ENCODE measurements at regions not wholly inside any gene's neighbourhood (a gene's known extent, or its start where the extent isn't known, plus 50 kb on each side); places are given as distances from the start of the nearest gene placed in this dataset.

- DNase-seq (ENCODE audit: low spot score), result no peak
- intact Hi-C loops (cut with DNase I), result no loop called here
Observed at GRCh38 chr18:42137693-42138375, 182.8 kb downstream of the PIK3C3 start.

- DNase-seq (ENCODE audit: low spot score), result no peak
- intact Hi-C loops (cut with DNase I), result no loop called here
Observed at GRCh38 chr18:42141439-42141838, 186.4 kb downstream of the PIK3C3 start.

- intact Hi-C loops (cut with DNase I), result no loop called here
Observed at GRCh38 chr18:42155024-42155423, 200.0 kb downstream of the PIK3C3 start.

GRCh38 chr18:42156281-42156680, 201.2 kb downstream of the PIK3C3 start:
- intact Hi-C loops (cut with DNase I), result no loop called here
- no peak for DNase-seq (ENCODE audit: low spot score)

More at GRCh38 chr18:42155024-42155423, 200.0 kb downstream of the PIK3C3 start:
- no peak for DNase-seq (ENCODE audit: low spot score)

GRCh38 chr18:42157420-42157819, 202.4 kb downstream of the PIK3C3 start:
- DNase-seq (ENCODE audit: low spot score), result no peak
- intact Hi-C loops (cut with DNase I), result no loop called here

GRCh38 chr18:42157878-42158277, 202.8 kb downstream of the PIK3C3 start:
- intact Hi-C loops (cut with DNase I), result no loop called here
- no peak for DNase-seq (ENCODE audit: low spot score)

GRCh38 chr18:42159146-42159545, 204.1 kb downstream of the PIK3C3 start:
- intact Hi-C loops (cut with DNase I), result no loop called here
- no peak for DNase-seq (ENCODE audit: low spot score)

GRCh38 chr18:42163321-42163720, 208.3 kb downstream of the PIK3C3 start:
- intact Hi-C loops (cut with DNase I), result no loop called here
- DNase-seq (ENCODE audit: low spot score), result no peak

- intact Hi-C loops (cut with DNase I), result no loop called here
- no peak for DNase-seq (ENCODE audit: low spot score)
Observed at GRCh38 chr18:42164556-42164955, 209.5 kb downstream of the PIK3C3 start.

- DNase-seq (ENCODE audit: low spot score), result no peak
- intact Hi-C loops (cut with DNase I), result no loop called here
Observed at GRCh38 chr18:42165922-42166513, 211.0 kb downstream of the PIK3C3 start.

- intact Hi-C loops (cut with DNase I), result no loop called here
- DNase-seq (ENCODE audit: low spot score), result no peak
Observed at GRCh38 chr18:42168487-42168886, 213.5 kb downstream of the PIK3C3 start.

- intact Hi-C loops (cut with DNase I), result no loop called here
- no peak for DNase-seq (ENCODE audit: low spot score)
Observed at GRCh38 chr18:42168907-42169306, 213.9 kb downstream of the PIK3C3 start.

GRCh38 chr18:42174909-42175308, 219.9 kb downstream of the PIK3C3 start:
- intact Hi-C loops (cut with DNase I), result no loop called here

GRCh38 chr18:42176599-42176998, 221.6 kb downstream of the PIK3C3 start:
- intact Hi-C loops (cut with DNase I), result no loop called here
- DNase-seq (ENCODE audit: low spot score), result no peak

More at GRCh38 chr18:42174909-42175308, 219.9 kb downstream of the PIK3C3 start:
- DNase-seq (ENCODE audit: low spot score), result no peak

GRCh38 chr18:42177390-42177789, 222.4 kb downstream of the PIK3C3 start:
- intact Hi-C loops (cut with DNase I), result no loop called here
- no peak for DNase-seq (ENCODE audit: low spot score)

- no peak for DNase-seq (ENCODE audit: low spot score)
- intact Hi-C loops (cut with DNase I), result no loop called here
Observed at GRCh38 chr18:42178376-42179080, 223.5 kb downstream of the PIK3C3 start.

- intact Hi-C loops (cut with DNase I), result no loop called here
- no peak for DNase-seq (ENCODE audit: low spot score)
Observed at GRCh38 chr18:42179542-42180121, 224.6 kb downstream of the PIK3C3 start.

GRCh38 chr18:42181474-42181873, 226.4 kb downstream of the PIK3C3 start:
- intact Hi-C loops (cut with DNase I), result no loop called here
- no peak for DNase-seq (ENCODE audit: low spot score)

- no peak for DNase-seq (ENCODE audit: low spot score)
- intact Hi-C loops (cut with DNase I), result no loop called here
Observed at GRCh38 chr18:42182728-42183700, 228.0 kb downstream of the PIK3C3 start.

Data from cardiac septum (tissue), 1 donor.